ENCODE measurements at regions not wholly inside any gene's neighbourhood (a gene's known extent, or its start where the extent isn't known, plus 50 kb on each side); places are given as distances from the start of the nearest gene placed in this dataset.
A peak's percentile ranks its signal among the peaks of the same experiment; 100 is the strongest.
"Not testable (repeated sequence)": the region's sequence is repeated elsewhere in the genome, so short reads cannot be mapped to it uniquely, and the experiment has no call there.

DNA sequence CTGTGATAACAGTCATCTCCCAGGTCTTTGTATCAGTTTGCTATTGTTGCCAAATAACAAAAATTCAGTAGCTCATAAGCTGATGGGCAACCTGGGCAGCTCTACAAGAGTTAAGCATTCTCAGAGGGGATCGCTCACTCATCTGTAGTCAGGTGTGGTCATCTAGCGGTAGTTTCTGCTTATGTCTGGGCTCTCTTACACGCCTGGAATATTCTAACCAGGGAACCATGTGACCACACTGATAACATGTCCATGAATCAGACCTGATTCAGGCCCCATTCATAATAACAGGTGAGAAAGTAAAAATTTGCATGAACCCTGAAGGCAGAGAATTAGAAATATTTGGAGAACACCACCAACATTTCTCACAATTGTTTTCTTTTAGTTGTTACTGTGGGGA lies 576.1 kb downstream of the SLCO4C1 start:
- DNase-seq, result no peak

DNA sequence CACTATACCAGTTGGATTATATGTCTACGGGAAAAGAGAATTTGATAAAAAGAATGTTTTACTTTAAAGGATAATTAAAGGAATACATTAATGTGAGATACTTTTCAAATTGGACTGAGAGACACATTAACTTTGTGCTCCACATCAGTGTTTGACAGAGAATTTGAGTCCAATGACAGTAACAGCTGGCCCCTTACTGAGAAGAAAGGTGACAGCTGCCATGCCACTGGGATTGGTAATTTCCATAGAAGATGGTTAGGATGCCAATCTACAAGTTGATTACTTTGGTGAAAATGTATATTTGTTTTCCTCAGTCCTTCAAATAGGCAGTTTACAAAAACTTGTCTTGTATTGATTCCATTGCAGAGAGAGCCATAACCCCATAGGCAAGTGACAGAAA lies 578.4 kb downstream of the SLCO4C1 start:
- no peak for DNase-seq

- no peak for DNase-seq
These were observed 579.1 kb downstream of the SLCO4C1 start for GRCh38 chr5:101716941-101717340.

DNA sequence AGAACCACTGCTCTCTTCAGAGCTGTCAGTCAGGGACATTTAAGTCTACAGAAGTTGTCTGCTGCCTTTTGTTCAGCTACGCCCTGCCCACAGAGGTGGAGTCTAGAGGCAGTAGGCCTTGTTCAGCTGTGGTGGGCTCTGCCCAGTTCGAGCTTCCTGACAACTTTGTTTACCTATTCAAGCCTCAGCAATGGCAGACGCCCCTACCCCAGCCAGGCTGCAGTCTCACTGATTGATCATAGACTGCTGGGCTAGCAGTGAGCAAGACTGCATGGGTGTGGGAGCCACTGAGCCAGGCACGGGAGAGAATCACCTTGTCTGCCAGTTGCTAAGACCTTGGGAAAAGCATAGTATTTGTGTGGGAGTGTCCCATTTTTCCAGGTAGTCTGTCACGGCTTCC lies 580.3 kb downstream of the SLCO4C1 start:
- DNase-seq, result not testable (repeated sequence)

DNA sequence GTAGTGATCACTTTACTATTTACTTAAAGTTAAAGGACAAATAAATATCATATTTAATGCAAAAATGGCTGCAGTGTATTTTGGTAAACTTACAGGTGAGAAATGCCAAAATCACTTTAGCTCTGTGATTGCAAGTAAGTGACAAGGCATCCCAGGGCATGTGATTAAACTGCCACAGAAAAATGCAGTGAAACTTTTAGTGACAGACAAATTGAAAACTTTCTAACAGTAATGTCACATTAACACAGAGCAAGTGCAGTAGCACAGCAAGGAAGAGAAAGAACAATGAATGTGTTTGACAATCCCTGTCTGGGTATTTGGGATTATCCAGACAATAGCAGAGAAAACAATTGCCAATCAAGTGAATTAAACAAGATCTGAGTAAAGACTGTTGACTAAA lies 606.8 kb downstream of the SLCO4C1 start:
- DNase-seq, result no peak

GRCh38 chr5:101688156-101688555 lies 607.9 kb downstream of the SLCO4C1 start:
- DNase-seq, result peak; percentile 60 to 65

GRCh38 chr5:101687349-101687985 lies 608.6 kb downstream of the SLCO4C1 start:
- peak; percentile 77 to 85 for DNase-seq

- no peak for DNase-seq
These were observed 609.4 kb downstream of the SLCO4C1 start for GRCh38 chr5:101686536-101687157.

DNA sequence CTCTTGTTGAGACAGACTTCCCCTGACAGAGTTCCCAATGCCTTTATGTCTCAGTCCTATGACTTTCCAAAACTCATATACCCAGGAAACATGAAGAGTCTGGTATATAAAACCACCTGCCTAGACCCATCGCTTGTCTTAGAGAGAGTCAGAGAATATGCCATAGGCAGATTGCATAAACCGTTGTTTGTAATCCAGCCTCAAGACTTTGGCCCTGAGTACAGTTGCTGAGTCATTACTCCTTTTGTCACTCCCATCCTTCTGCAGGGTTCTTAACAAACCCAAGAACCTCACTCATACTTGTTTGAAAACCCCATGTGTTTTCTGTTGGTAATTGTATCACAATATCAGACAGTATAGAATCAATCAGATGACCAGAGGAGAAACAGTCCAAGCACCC lies 616.3 kb downstream of the SLCO4C1 start:
- peak; percentile 38 to 39 for DNase-seq

DNA sequence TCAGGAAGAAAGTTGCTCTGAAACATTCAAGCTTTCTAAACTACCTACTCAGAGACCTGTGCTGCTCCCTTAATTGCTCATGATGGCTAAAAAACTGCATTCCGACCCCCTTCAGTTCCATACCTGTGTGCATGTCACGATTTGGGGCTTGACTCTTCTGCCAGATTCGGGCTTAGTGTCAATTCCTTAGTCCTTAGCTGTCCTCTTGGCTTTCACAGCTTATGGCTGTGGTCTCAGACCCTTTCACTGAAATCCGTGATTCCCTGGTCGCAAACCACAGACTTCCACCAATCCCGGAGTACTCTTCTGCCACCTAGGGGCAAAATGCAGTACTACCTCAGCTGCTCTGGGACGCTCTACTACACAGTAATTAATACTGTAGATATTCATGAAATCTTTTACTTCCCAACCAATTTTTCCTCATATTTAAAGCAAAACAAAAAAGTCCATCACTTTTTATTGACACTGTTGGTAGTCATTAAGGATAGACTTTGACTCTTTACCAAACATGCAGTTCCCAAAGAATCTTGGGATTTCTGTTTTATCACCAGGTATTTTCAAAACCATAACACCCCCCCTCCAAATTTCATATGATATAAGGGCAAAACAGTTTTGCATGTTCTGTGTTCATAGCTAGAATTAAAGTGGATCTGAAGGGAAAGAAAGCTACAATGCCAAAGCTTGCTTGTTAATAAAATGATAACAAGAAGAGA lies 617.4 kb downstream of the SLCO4C1 start:
- DNase-seq, result peak; percentile 30 to 88

- no peak for DNase-seq
These were observed 618.1 kb downstream of the SLCO4C1 start for GRCh38 chr5:101677961-101678360.

DNA sequence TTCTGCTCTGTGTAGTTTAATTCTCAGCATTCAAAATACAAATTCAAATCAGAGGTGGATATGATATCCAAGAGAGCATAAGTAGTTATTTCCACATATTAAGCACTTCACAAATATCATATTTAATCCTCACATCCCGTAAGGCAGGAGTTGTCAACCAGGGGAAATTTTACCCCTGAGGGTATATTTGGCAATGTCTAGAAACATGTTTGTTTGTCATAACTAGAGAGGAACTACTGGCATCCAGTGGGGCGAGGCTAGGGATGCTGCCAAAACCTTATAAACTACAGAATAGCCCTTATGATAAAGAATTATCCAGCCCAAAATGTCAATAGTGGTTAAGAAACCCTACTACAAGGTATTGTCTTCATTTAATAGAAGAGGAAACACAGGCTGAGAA lies 619.4 kb downstream of the SLCO4C1 start:
- no peak for DNase-seq

GRCh38 chr5:101675510-101676219 lies 620.4 kb downstream of the SLCO4C1 start:
- DNase-seq, result no peak

GRCh38 chr5:101673120-101673519 lies 623.0 kb downstream of the SLCO4C1 start:
- peak in 1 of 2 donors; percentile 50 for DNase-seq

DNA sequence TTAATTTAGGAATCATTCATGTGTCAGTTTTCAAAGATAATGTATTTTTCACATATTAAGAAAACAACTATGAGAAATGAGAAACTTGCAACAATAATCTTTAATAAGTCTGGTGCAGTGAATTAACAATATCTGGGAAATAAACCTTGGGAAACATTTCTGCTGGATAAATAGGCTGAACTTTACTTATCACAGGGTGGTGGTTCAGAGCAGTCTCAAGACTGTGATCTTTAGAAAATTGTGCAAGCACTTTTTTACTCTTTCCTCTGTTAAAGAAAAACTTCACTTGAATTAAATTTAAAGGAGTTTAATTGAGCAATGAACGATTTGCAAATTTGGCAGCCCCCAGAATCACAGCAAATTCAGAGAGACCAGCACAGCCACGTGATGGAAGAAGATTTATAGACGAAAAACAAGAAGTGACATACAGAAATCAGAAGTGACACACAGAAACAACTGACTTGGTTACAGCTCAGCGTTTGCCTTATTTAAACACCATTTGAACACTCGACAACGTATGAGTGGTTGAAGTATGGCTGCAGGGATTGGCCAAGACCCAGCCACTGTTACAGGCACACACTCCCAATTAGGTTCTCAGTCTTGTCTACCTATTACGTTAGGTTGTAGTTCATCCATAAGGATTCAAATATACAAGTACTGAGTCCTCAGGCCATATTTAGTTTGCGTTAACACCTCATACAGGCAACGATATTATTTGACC lies 631.9 kb downstream of the SLCO4C1 start:
- DNase-seq, result no peak

DNA sequence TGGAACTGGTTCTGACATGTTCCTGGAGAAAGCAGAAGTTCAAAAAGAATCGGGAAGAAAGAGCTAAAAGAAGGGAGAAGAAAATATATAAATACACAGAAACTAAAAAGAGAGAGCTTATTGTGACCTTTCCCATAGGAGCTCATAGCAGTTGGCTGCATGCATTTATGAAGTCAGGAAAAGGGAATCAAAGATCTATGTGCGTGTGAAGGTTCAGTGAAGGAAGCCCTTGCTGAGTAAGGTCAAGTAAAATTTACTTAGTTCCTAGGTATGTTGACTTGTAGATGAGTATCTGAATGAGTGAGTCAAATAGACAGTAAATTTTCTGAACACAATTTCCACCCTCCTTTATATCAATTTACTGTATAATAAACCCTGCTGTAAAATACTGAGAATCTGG lies 632.5 kb downstream of the SLCO4C1 start:
- no peak for DNase-seq

DNA sequence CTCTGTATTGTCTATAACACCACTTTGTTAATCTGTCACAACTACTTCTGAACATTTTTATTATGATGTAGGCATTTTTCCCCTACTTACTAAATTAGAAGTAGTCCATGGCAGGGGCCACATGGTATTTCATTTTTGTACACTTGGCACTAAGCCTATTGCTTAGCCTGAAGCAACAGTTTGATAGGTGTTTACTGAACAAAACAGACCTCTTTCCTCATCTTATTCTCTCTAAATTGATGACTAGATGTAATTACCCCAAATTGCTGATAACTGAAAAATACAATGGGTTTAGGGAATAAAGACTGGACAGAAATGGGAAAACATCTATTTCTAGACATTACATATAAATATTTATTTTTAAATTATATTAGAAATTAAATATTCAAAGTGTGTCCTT lies 633.8 kb downstream of the SLCO4C1 start:
- DNase-seq, result no peak

DNA sequence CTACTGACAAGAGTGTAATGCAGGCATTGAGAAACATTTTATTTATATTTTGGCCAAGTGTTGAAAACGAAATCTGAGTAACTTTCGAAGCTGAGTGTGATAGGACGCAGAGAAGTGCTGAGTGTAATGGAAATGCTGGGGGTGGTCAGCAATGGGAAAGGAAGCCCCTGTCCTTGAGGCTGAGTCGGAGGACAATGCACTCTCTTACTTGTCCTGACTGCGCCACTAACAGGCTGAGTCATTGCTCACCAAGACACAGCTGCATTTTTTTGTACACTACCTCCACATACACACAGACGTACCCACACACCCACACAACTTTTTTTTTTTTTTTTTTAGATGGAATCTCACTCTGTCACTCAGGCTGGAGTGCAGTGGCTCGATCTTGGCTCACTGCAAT lies 637.7 kb downstream of the SLCO4C1 start:
- no peak for DNase-seq

- no peak for DNase-seq
These were observed 642.1 kb downstream of the SLCO4C1 start for GRCh38 chr5:101653996-101654395.

DNA sequence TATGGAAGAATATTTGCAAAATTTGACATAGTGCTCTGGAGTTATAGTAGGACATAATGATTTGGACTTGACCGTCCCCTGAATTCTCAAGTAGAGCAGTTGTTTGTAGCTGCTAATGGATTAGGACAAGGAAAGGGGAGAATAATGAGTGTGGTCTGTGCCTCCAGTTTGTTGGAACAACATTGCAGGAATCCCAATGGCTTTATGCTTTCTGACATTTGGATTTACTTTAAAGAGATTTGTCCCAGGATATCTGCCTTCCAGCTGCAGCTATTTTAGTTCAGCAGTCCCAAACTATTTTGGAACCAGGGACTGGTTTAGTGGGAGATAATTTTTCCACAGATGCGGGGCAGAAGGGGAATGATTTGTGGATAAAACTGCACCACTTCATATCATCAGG lies 648.2 kb downstream of the SLCO4C1 start:
- no peak for DNase-seq

- DNase-seq, result no peak
These were observed 652.3 kb downstream of the SLCO4C1 start for GRCh38 chr5:101643794-101644193.

DNA sequence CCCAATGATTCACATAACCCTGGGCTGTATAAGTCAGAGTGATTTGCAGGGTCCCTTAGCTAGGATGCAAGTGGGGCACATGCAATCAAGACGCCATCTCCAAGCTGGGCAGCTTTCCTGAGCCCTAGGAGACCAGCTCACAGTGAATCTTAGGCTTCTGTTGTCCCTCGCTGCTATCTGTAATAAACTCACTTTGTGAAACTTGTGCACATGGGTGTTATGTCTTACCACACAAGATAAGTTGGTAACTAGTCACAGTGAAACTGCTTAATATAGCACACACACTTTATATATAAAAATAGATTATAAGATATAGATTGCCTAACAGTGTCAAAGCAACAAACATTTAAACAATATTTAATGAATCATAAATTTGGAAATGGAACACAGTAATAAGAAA lies 658.5 kb downstream of the SLCO4C1 start:
- no peak for DNase-seq

- DNase-seq, result not testable (repeated sequence)
These were observed 668.3 kb downstream of the SLCO4C1 start for GRCh38 chr5:101627770-101628169.

Measured in inflammatory macrophage treated with lipopolysaccharide for 1 hour (primary cell).